ENCODE measurements at regions not wholly inside any gene's neighbourhood (a gene's known extent, or its start where the extent isn't known, plus 50 kb on each side); places are given as distances from the start of the nearest gene placed in this dataset.

- DNase-seq = no peak
- H3K36me3 Mint-ChIP-seq = no peaks in the 10 kb centered on the region
- no peak overlapping the region for H3K27ac Mint-ChIP-seq
- H3K27me3 Mint-ChIP-seq (ENCODE audit: low read depth in 3 of 3) = peaks cover 2 to 3% (median 2%) of the 10 kb centered on the region in 3 donors
- no peak overlapping the region for H3K4me3 Mint-ChIP-seq
- peaks cover 0 to 3% (median 0%) of the 10 kb centered on the region in 6 donors for H3K9me3 Mint-ChIP-seq
- H3K4me1 Mint-ChIP-seq = no peaks in the 10 kb centered on the region
Measured at GRCh38 chr15:80334521-80334920, 69.7 kb upstream of the ARNT2 start.

- peaks cover 2 to 5% (median 2%) of the 10 kb centered on the region in 3 donors for H3K27me3 Mint-ChIP-seq (ENCODE audit: low read depth in 3 of 3)
- H3K4me3 Mint-ChIP-seq = no peak overlapping the region
- H3K27ac Mint-ChIP-seq = no peak overlapping the region
- H3K4me1 Mint-ChIP-seq = no peaks in the 10 kb centered on the region
- no peaks in the 10 kb centered on the region for H3K36me3 Mint-ChIP-seq
- no peak for DNase-seq
- peaks cover 0 to 2% (median 0%) of the 10 kb centered on the region in 6 donors for H3K9me3 Mint-ChIP-seq
Measured at GRCh38 chr15:80339601-80340000, 64.6 kb upstream of the ARNT2 start.

GRCh38 chr15:80342148-80342547 is 62.0 kb upstream of the ARNT2 start:
- H3K4me3 Mint-ChIP-seq = no peak overlapping the region
- no peaks in the 10 kb centered on the region for H3K36me3 Mint-ChIP-seq
- H3K9me3 Mint-ChIP-seq = peaks cover 0 to 4% (median 0%) of the 10 kb centered on the region in 6 donors
- H3K27me3 Mint-ChIP-seq (ENCODE audit: low read depth in 3 of 3) = peaks cover 2 to 8% (median 2%) of the 10 kb centered on the region in 3 donors
- DNase-seq = no peak
- H3K4me1 Mint-ChIP-seq = no peaks in the 10 kb centered on the region
- H3K27ac Mint-ChIP-seq = no peak overlapping the region

- H3K4me1 Mint-ChIP-seq = no peaks in the 10 kb centered on the region
- no peaks in the 10 kb centered on the region for H3K36me3 Mint-ChIP-seq
- no peak overlapping the region for H3K27ac Mint-ChIP-seq
- H3K4me3 Mint-ChIP-seq = no peak overlapping the region
- peaks cover 0 to 4% (median 0%) of the 10 kb centered on the region in 6 donors for H3K9me3 Mint-ChIP-seq
- no peak for DNase-seq
- H3K27me3 Mint-ChIP-seq (ENCODE audit: low read depth in 3 of 3) = peaks cover 2 to 8% (median 2%) of the 10 kb centered on the region in 3 donors
Measured at GRCh38 chr15:80343554-80343992, 60.6 kb upstream of the ARNT2 start.

- no peaks in the 10 kb centered on the region for H3K4me1 Mint-ChIP-seq
- H3K4me3 Mint-ChIP-seq = no peak overlapping the region
- peaks cover 1 to 11% (median 2%) of the 10 kb centered on the region in 3 donors for H3K27me3 Mint-ChIP-seq (ENCODE audit: low read depth in 3 of 3)
- DNase-seq = no peak
- peaks cover 0 to 7% (median 0%) of the 10 kb centered on the region in 6 donors for H3K9me3 Mint-ChIP-seq
- H3K36me3 Mint-ChIP-seq = no peaks in the 10 kb centered on the region
- H3K27ac Mint-ChIP-seq = no peak overlapping the region
Measured at GRCh38 chr15:80350941-80351610, 53.1 kb upstream of the ARNT2 start.
